ENCODE measurements at regions not wholly inside any gene's neighbourhood (a gene's known extent, or its start where the extent isn't known, plus 50 kb on each side); places are given as distances from the start of the nearest gene placed in this dataset.

- DNase-seq (ENCODE audit: low read depth): no peak
Observed at GRCh38 chr2:37782155-37782673, 110.8 kb upstream of the CDC42EP3 start.

- DNase-seq (ENCODE audit: low read depth): no peak
Observed at GRCh38 chr2:37782721-37783371, 111.4 kb upstream of the CDC42EP3 start.

GRCh38 chr2:37783545-37783944, 112.1 kb upstream of the CDC42EP3 start:
- DNase-seq (ENCODE audit: low read depth): no peak

- DNase-seq (ENCODE audit: low read depth): peak; percentile 28
Observed at GRCh38 chr2:37784071-37784758, 112.8 kb upstream of the CDC42EP3 start.

- no peak for DNase-seq (ENCODE audit: low read depth)
Observed at GRCh38 chr2:37784759-37785149, 113.3 kb upstream of the CDC42EP3 start.

GRCh38 chr2:37786191-37786698, 114.8 kb upstream of the CDC42EP3 start:
- no peak for DNase-seq (ENCODE audit: low read depth)

GRCh38 chr2:37786854-37787253, 115.4 kb upstream of the CDC42EP3 start:
- DNase-seq (ENCODE audit: low read depth): no peak

- no peak for DNase-seq (ENCODE audit: low read depth)
Observed at GRCh38 chr2:37788602-37789209, 117.3 kb upstream of the CDC42EP3 start.

- DNase-seq (ENCODE audit: low read depth): no peak
Observed at GRCh38 chr2:37790019-37790418, 118.6 kb upstream of the CDC42EP3 start.

GRCh38 chr2:37790462-37790861, 119.0 kb upstream of the CDC42EP3 start:
- DNase-seq (ENCODE audit: low read depth): no peak

GRCh38 chr2:37792366-37792765, 120.9 kb upstream of the CDC42EP3 start:
- DNase-seq (ENCODE audit: low read depth): no peak

- DNase-seq (ENCODE audit: low read depth): no peak
Observed at GRCh38 chr2:37793004-37793403, 121.6 kb upstream of the CDC42EP3 start.

GRCh38 chr2:37794717-37795116, 123.3 kb upstream of the CDC42EP3 start:
- no peak for DNase-seq (ENCODE audit: low read depth)

GRCh38 chr2:37795456-37795855, 124.0 kb upstream of the CDC42EP3 start:
- no peak for DNase-seq (ENCODE audit: low read depth)

GRCh38 chr2:37795938-37796337, 124.5 kb upstream of the CDC42EP3 start:
- DNase-seq (ENCODE audit: low read depth): peak; percentile 59

GRCh38 chr2:37796481-37796880, 125.0 kb upstream of the CDC42EP3 start:
- DNase-seq (ENCODE audit: low read depth): no peak

GRCh38 chr2:37797081-37797480, 125.6 kb upstream of the CDC42EP3 start:
- DNase-seq (ENCODE audit: low read depth): peak; percentile 79

GRCh38 chr2:37798315-37799005, 126.6 kb upstream of the RMDN2 start:
- no peak for DNase-seq (ENCODE audit: low read depth)

- no peak for DNase-seq (ENCODE audit: low read depth)
Observed at GRCh38 chr2:37800176-37800858, 124.8 kb upstream of the RMDN2 start.

GRCh38 chr2:37802211-37802752, 122.8 kb upstream of the RMDN2 start:
- no peak for DNase-seq (ENCODE audit: low read depth)

GRCh38 chr2:37802899-37803379, 122.1 kb upstream of the RMDN2 start:
- peak; percentile 91 for DNase-seq (ENCODE audit: low read depth)

Measured in HT1080 (cell line).